HG02973 (cell line): ENCODE measurements at regions not wholly inside any gene's neighbourhood (a gene's known extent, or its start where the extent isn't known, plus 50 kb on each side); places are given as distances from the start of the nearest gene placed in this dataset.

ENCODE experiments used
- ATAC-seq: cut with Tn5 transposase; IDR thresholded peaks from one replicate; pipeline ENCODE4 v1.9.1; 2021; ENCODE audit warnings: moderate library complexity; ENCODE audit not compliant: unreplicated experiment

GRCh38 chr12:125355614-125356013 is 290.4 kb downstream of the AACS start:
- ATAC-seq, result no peak

GRCh38 chr12:125356111-125356510 is 290.9 kb downstream of the AACS start:
- ATAC-seq, result no peak

- ATAC-seq, result no peak
These were observed 292.3 kb downstream of the AACS start for GRCh38 chr12:125357561-125357960.

GRCh38 chr12:125360540-125360939 is 295.3 kb downstream of the AACS start:
- ATAC-seq, result no peak

- no peak for ATAC-seq
These were observed 305.8 kb downstream of the AACS start for GRCh38 chr12:125371033-125371432.

GRCh38 chr12:125372085-125372484 is 306.9 kb downstream of the AACS start:
- no peak for ATAC-seq

- ATAC-seq, result no peak
These were observed 308.1 kb downstream of the AACS start for GRCh38 chr12:125373375-125373774.

GRCh38 chr12:125376422-125376821 is 311.2 kb downstream of the AACS start:
- no peak for ATAC-seq

GRCh38 chr12:125377093-125377492 is 311.9 kb downstream of the AACS start:
- no peak for ATAC-seq

GRCh38 chr12:125381373-125381772 is 316.1 kb downstream of the AACS start:
- ATAC-seq, result no peak

- no peak for ATAC-seq
These were observed 317.7 kb downstream of the AACS start for GRCh38 chr12:125382926-125383325.

- ATAC-seq, result no peak
These were observed 321.4 kb downstream of the AACS start for GRCh38 chr12:125386652-125387051.

GRCh38 chr12:125387206-125387605 is 322.0 kb downstream of the AACS start:
- ATAC-seq, result no peak

- no peak for ATAC-seq
These were observed 323.9 kb downstream of the AACS start for GRCh38 chr12:125389061-125389697.

- ATAC-seq, result no peak
These were observed 328.3 kb downstream of the AACS start for GRCh38 chr12:125393569-125393968.

GRCh38 chr12:125395583-125396215 is 330.5 kb downstream of the AACS start:
- ATAC-seq, result no peak

GRCh38 chr12:125399489-125399888 is 334.3 kb downstream of the AACS start:
- ATAC-seq, result peak; percentile 46

- no peak for ATAC-seq
These were observed 337.9 kb downstream of the AACS start for GRCh38 chr12:125402874-125403789.

GRCh38 chr12:125403843-125404242 is 338.6 kb downstream of the AACS start:
- ATAC-seq, result no peak

GRCh38 chr12:125406131-125406530 is 340.9 kb downstream of the AACS start:
- ATAC-seq, result peak; percentile 79

GRCh38 chr12:125408718-125409117 is 343.5 kb downstream of the AACS start:
- no peak for ATAC-seq

- no peak for ATAC-seq
These were observed 347.3 kb downstream of the AACS start for GRCh38 chr12:125412506-125412905.
